Aorta (tissue), 5 donors: ENCODE measurements at regions not wholly inside any gene's neighbourhood (a gene's known extent, or its start where the extent isn't known, plus 50 kb on each side); places are given as distances from the start of the nearest gene placed in this dataset.
A peak's percentile ranks its signal among the peaks of the same experiment; 100 is the strongest.

Source experiments
- ATAC-seq: fragments of 200-7000 bp; cut with Tn5 transposase; one replicate; pipeline ENCODE4 v1.9.1; 2022; ENCODE audit warnings: moderate library complexity; ENCODE audit not compliant: low FRiP score
- DNase-seq, 2 donors: peaks; one replicate each; pipeline ENCODE4 v3.0.0-alpha.2; 2020
- H3K27ac ChIP-seq, 2 donors: one replicate each; pipeline ENCODE4 v1.5.1; 2013; ENCODE audit warnings: low read length in 2 of 2, mild to moderate bottlenecking in 2 of 2, moderate library complexity in 2 of 2, control low read depth in 1 of 2, inconsistent platforms in 1 of 2, low read depth in 1 of 2
- H3K27me3 ChIP-seq, 2 donors: one replicate each; pipeline ENCODE4 v1.6.1; 2013; ENCODE audit warnings: control low read depth in 1 of 2, low read length in 1 of 2, mild to moderate bottlenecking in 1 of 2, moderate library complexity in 1 of 2; ENCODE audit not compliant: insufficient read depth in 2 of 2, control insufficient read depth in 1 of 2
- H3K36me3 ChIP-seq, 2 donors: one replicate each; pipeline ENCODE4 v1.6.1; 2013; ENCODE audit warnings: control low read depth in 1 of 2, low read length in 1 of 2, mild to moderate bottlenecking in 1 of 2; ENCODE audit not compliant: insufficient read depth in 2 of 2, control insufficient read depth in 1 of 2
- H3K4me1 ChIP-seq, 2 donors: one replicate each; pipeline ENCODE4 v1.6.1; 2013; ENCODE audit warnings: low read length in 2 of 2, control low read depth in 1 of 2, mild to moderate bottlenecking in 1 of 2, moderate library complexity in 1 of 2; ENCODE audit not compliant: insufficient read depth in 2 of 2, control insufficient read depth in 1 of 2
- H3K4me3 ChIP-seq, 2 donors: one replicate each; pipeline ENCODE4 v1.5.1; 2013; ENCODE audit warnings: low read length in 2 of 2, control low read depth in 1 of 2, mild to moderate bottlenecking in 1 of 2
- H3K9me3 ChIP-seq: one replicate; pipeline ENCODE4 v1.6.1; 2013; ENCODE audit warnings: mild to moderate bottlenecking, low read length; ENCODE audit not compliant: control insufficient read depth
- WGBS, 2 donors: extraction: QIAGEN DNeasy Blood & Tissue Kit; methylation state at CpG; one replicate each; pipeline ENCODE4 v1.1.7; 2013; 5-methylcytosine and 5-hydroxymethylcytosine counted together
- intact Hi-C, 2 donors: fragments of 100-400 bp; cut with DNase I; formaldehyde crosslinking; loops; one replicate each; pipeline versions ENCODE4 v1.14.2 to v1.15.0; 2022
- donor health status: healthy with polysubstance abuse.
- donor health status: Bipolar disorder and iron deficiency.
- donor health status: DM: no; HTN: no; CAD: no.
- donor health status: DM: no; HTN: no; CAD: no.
- donor health status: DM: yes; HTN: yes; CAD: no.

DNA sequence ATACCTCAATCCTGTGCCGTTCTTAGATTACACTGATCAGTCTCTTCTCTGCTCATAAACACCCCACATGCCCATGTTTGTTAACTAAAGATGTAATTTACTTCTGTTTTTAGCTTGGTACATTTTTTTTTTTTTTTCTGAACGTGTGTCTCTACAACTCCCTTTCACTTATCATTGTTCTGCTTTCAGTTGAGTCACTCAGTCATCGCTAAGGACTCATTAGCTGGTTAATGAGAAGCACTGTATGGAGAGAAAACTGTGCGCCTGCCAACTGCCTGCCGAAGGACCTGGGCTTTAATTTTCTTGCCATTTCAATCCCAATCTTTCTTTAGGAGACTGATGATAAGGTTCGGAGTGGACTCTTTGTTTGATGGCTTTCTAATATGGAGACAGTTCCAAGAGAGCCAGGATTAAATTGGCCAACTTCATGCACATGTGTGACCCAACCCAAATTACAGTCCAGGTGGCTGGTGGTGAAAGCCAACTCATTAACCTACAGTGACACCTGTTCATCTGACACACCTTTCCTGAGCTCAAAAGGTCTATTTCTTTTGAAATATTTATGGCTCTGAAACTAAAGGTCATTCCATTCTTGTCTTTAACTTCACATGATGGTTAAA lies 334.1 kb downstream of the BCKDHB start:
- Histone ChIP-seq H3K27ac (no peak overlapping the region), H3K4me3 (no peak overlapping the region), H3K9me3 (no peaks in the 10 kb centered on the region), H3K36me3 (no peaks in the 10 kb centered on the region), H3K27me3 (no peaks in the 10 kb centered on the region), H3K4me1 (no peaks in the 10 kb centered on the region)
- whole genome bisulfite sequencing, 2 donors = 88% methylated on average over 6 of the region's 6 CpGs
- DNase-seq = no peak
- intact Hi-C loops = no loop called here
- ATAC-seq = no peak

DNA sequence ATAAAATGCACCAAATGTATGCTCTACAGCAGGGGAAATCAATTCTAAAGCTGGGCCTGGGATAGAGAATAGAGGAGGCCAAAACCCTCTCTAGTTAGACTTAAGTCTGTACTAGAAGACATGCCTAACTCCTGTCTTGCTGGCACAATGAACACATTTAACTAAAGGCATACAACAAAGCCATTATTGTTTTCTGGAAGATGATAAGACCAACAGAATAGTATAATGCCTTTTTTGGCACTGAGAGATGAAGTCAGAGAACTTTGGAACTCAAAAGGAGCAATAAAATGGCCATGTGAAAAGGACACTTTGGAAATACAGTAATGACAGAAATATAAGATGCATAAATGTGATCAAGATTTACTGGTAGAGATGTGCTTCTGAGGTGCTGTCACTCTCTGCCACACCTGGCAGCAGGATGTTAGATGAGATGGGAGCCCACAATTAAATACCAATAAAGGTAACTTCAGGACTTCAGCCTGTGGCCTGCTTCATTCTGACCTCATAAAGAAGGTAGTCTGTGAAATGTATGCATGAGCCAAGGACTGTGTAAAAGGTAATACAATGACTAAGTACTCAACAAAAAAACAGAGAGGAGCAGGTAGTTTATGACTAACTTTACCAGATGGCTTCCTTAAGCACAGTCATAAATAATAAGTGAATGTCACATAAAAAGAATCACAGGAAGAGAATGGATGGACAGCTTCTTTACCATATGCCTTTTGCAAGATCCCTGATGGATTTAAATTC lies 333.4 kb downstream of the BCKDHB start:
- DNase-seq (no peak), ATAC-seq (no peak)
- intact Hi-C loops = no loop called here
- Histone ChIP-seq H3K36me3 (no peaks in the 10 kb centered on the region), H3K27me3 (no peaks in the 10 kb centered on the region), H3K27ac (no peak overlapping the region), H3K4me1 (no peaks in the 10 kb centered on the region), H3K4me3 (no peak overlapping the region), H3K9me3 (no peaks in the 10 kb centered on the region)

DNA sequence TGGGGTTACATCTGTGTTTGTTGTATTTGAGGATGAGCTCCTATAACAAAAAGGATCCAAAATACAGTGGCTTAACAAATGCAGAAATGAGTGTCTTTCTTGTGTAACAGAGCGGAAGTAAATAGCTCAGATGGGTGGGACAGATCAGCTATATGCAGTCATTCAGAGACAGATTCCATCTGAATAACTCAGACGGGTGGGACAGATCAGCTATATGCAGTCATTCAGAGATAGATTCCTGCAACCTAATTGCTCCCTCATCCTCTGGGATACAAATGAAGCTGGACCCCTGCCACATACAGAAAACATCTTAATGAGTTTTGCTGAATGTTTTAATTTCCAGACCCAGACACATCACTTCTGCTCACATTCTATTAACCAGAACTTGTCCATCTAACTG lies 332.3 kb downstream of the BCKDHB start:
- H3K27me3 ChIP-seq = no peaks in the 10 kb centered on the region
- intact Hi-C loops = no loop called here
- H3K9me3 ChIP-seq = no peaks in the 10 kb centered on the region
- H3K4me3 ChIP-seq = no peak overlapping the region
- DNase-seq = no peak
- WGBS, 2 donors = 92% methylated on average over 2 of the region's 2 CpGs
- no peak overlapping the region for H3K27ac ChIP-seq
- no peaks in the 10 kb centered on the region for H3K4me1 ChIP-seq
- no peaks in the 10 kb centered on the region for H3K36me3 ChIP-seq
- no peak for ATAC-seq

DNA sequence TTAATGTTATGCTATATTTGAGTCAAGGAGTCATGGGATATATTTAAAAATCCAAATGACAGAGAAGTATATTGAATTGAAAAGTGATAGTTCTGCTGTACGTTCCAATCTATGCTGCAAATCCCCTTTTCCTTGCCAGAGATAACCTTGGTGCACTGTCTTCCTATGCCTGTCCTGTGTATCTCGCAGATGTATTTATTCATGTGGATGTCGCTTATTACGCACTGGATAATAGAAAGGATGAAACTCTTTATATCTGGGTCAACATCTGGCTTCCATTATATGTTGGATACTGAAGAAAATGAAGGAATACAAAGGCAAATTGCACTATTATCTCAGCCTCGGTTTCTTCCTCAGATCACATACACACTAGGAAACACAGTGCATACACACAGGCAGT lies 331.3 kb downstream of the BCKDHB start:
- no peaks in the 10 kb centered on the region for H3K9me3 ChIP-seq
- H3K36me3 ChIP-seq = no peaks in the 10 kb centered on the region
- no peaks in the 10 kb centered on the region for H3K27me3 ChIP-seq
- intact Hi-C loops = no loop called here
- no peak overlapping the region for H3K4me3 ChIP-seq
- no peaks in the 10 kb centered on the region for H3K4me1 ChIP-seq
- DNase-seq (no peak), ATAC-seq (no peak)
- H3K27ac ChIP-seq = no peak overlapping the region
- 83 to 95% methylated on average over 5 of the region's 5 CpGs for WGBS, 2 donors

DNA sequence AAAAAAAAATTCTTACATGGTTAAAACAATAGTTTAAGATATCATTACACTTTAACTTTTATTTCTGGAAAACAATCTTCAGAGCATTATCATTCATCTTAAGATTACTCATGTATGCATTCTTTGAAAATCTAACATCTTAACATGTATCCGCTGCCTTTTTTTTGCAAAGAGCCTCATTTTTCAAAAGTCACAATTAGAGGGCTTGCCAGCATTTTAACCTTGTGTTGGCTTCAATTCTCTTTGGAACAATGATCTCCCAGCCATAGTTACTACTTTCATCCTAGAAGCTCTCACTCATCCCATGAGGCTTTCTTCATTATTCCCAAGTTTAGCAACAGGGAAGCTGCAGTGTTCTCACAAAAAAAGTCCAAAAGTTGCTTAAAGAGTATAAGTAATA lies 330.8 kb downstream of the BCKDHB start:
- ATAC-seq = no peak
- DNase-seq = no peak
- Histone ChIP-seq H3K27ac (no peak overlapping the region), H3K4me1 (no peaks in the 10 kb centered on the region), H3K9me3 (no peaks in the 10 kb centered on the region), H3K4me3 (no peak overlapping the region), H3K27me3 (no peaks in the 10 kb centered on the region), H3K36me3 (no peaks in the 10 kb centered on the region)
- WGBS, 2 donors = 72 to 86% methylated on average over 1 of the region's 1 CpG
- intact Hi-C loops = no loop called here

DNA sequence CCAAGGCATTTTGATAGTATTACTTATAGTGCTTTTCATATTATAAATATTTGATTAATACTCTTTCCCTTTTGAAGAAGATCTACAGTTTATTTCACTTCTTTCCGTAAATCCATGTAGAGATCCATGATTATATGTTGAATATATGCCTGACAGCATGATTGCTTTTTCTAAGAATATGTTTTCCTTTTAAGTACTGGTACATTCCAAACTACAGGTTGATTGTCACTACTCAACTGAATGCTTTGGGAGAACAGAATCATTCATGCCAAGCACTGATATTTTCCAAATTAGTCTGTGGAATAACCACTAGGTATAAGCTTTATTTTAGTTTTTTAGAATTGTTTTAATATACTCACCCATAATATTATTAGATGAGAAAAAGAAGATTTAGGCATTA lies 330.2 kb downstream of the BCKDHB start:
- intact Hi-C loops = no loop called here
- 97 to 98% methylated on average over 1 of the region's 1 CpG for whole genome bisulfite sequencing, 2 donors
- H3K36me3 ChIP-seq = no peaks in the 10 kb centered on the region

DNA sequence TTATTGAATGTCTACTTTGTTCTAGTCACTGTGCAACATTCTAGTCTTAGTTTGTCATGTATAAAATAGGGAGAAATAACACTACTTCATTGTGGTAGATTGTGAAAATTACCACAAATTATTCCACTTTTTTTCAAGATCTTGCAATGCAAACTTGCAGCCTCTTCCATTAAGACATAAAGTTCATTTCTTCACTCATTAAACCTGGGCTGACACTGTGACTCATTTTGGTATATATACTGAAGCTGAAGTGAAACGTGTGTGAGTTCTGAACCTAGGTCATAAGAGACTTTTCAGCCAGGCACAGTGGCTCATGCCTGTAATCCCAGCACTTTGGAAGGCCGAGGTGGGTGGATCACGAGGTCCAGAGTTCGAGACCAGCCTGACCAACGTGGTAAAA lies 329.0 kb downstream of the BCKDHB start:
- intact Hi-C loops = no loop called here
- ATAC-seq (no peak), DNase-seq (no peak)
- Histone ChIP-seq H3K27me3 (no peaks in the 10 kb centered on the region), H3K4me3 (no peak overlapping the region), H3K36me3 (no peaks in the 10 kb centered on the region), H3K27ac (no peak overlapping the region), H3K4me1 (no peaks in the 10 kb centered on the region), H3K9me3 (no peaks in the 10 kb centered on the region)
- WGBS, 2 donors = 91% methylated on average over 5 of the region's 5 CpGs

More for the DNA sequence above, 330.2 kb downstream of the BCKDHB start:
- Histone ChIP-seq H3K27ac (no peak overlapping the region), H3K4me3 (no peak overlapping the region), H3K4me1 (no peaks in the 10 kb centered on the region), H3K9me3 (no peaks in the 10 kb centered on the region), H3K27me3 (no peaks in the 10 kb centered on the region)
- ATAC-seq (no peak), DNase-seq (no peak)

DNA sequence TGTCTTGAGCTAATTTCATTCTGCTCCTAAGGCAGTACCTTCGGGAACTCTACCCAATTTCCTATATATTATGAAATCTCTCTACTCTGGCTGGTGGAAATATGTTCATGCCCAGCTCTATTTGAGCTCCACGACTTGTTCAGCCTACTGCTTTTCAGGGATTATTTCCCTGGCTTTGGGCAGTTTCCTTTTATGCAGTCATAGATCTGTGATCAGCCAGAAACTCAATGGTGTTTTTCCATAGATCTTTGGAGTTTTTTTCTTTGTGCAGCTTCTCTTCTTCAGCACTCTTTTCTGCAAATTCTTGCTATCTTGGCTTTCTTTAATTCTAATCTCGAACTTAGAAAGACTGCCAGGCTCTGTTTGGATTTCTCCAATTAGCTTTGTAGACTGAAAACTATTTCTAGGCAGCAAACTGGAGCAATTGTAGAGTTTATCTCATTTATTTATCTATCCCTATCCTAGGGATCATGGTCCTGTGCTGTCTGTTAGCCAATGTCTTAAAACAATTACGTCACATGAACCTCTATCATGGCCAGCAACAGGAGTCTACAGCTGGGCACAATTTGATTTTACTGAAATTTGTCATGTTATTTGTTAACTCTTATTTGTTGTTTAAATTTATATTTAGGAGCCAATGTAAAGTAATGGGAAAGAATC lies 328.4 kb downstream of the BCKDHB start:
- no peaks in the 10 kb centered on the region for H3K4me1 ChIP-seq
- no peak overlapping the region for H3K4me3 ChIP-seq
- H3K36me3 ChIP-seq = no peaks in the 10 kb centered on the region
- H3K27ac ChIP-seq = no peak overlapping the region
- H3K27me3 ChIP-seq = no peaks in the 10 kb centered on the region
- DNase-seq = no peak
- ATAC-seq = no peak
- H3K9me3 ChIP-seq = no peaks in the 10 kb centered on the region
- WGBS, 2 donors = 3 to 8% methylated on average over 4 of the region's 4 CpGs
- intact Hi-C loops = no loop called here

DNA sequence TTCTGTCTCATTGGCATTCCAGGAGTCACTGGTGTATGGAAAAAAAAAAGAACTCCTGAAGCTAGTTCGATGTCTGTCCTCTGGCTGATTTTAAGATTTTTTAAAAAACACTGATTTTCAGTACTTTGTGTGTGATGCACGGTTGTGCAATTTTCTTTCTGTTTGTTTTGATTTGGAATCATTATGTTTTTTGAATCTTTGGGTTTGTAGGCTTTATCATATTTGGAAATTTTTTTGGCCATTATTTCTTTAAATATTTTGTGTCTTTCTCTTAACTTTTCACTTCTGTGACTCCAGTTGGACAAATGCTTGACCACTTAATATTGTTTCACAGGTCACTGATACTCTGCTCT lies 327.2 kb downstream of the BCKDHB start:
- no peaks in the 10 kb centered on the region for H3K9me3 ChIP-seq
- intact Hi-C loops = no loop called here
- ATAC-seq (peak; percentile 15), DNase-seq (no peak)
- no peaks in the 10 kb centered on the region for H3K27me3 ChIP-seq
- H3K36me3 ChIP-seq = no peaks in the 10 kb centered on the region
- 82 to 89% methylated on average over 2 of the region's 2 CpGs for WGBS, 2 donors
- no peak overlapping the region for H3K4me3 ChIP-seq
- H3K4me1 ChIP-seq = no peaks in the 10 kb centered on the region
- no peak overlapping the region for H3K27ac ChIP-seq
